Fibroblast of skin of back (primary cell): ENCODE measurements at regions not wholly inside any gene's neighbourhood (a gene's known extent, or its start where the extent isn't known, plus 50 kb on each side); places are given as distances from the start of the nearest gene placed in this dataset.
"Not testable (repeated sequence)": the region's sequence is repeated elsewhere in the genome, so short reads cannot be mapped to it uniquely, and the experiment has no call there.

Experiments used
- DNase-seq: peaks from one replicate; pipeline ENCODE4 v3.0.0-alpha.2; 2013

GRCh38 chr6:167662075-167662880, 164.4 kb upstream of the AFDN start:
- no peak for DNase-seq

- no peak for DNase-seq
These were observed 163.9 kb upstream of the AFDN start for GRCh38 chr6:167662881-167663205.

GRCh38 chr6:167663316-167663715, 163.4 kb upstream of the AFDN start:
- no peak for DNase-seq

GRCh38 chr6:167663784-167664443, 162.8 kb upstream of the AFDN start:
- no peak for DNase-seq

GRCh38 chr6:167664678-167665660, 161.7 kb upstream of the AFDN start:
- no peak for DNase-seq

GRCh38 chr6:167665698-167666330, 160.9 kb upstream of the AFDN start:
- no peak for DNase-seq

GRCh38 chr6:167666571-167667203, 160.0 kb upstream of the AFDN start:
- no peak for DNase-seq

GRCh38 chr6:167667204-167668018, 159.3 kb upstream of the AFDN start:
- DNase-seq: no peak

GRCh38 chr6:167668019-167668753, 158.5 kb upstream of the AFDN start:
- no peak for DNase-seq

GRCh38 chr6:167668754-167669552, 157.8 kb upstream of the AFDN start:
- no peak for DNase-seq

- DNase-seq: no peak
These were observed 157.2 kb upstream of the AFDN start for GRCh38 chr6:167669553-167669849.

- DNase-seq: no peak
These were observed 156.6 kb upstream of the AFDN start for GRCh38 chr6:167669870-167670802.

GRCh38 chr6:167670938-167671338, 155.8 kb upstream of the AFDN start:
- DNase-seq: no peak

- not testable (repeated sequence) for DNase-seq
These were observed 155.2 kb upstream of the AFDN start for GRCh38 chr6:167671379-167671976.

GRCh38 chr6:167671977-167672687, 154.6 kb upstream of the AFDN start:
- DNase-seq: no peak

- no peak for DNase-seq
These were observed 154.0 kb upstream of the AFDN start for GRCh38 chr6:167672738-167673137.

GRCh38 chr6:167673946-167674345, 152.8 kb upstream of the AFDN start:
- no peak for DNase-seq

GRCh38 chr6:167674486-167674885, 152.2 kb upstream of the AFDN start:
- DNase-seq: no peak
